ENCODE measurements at regions not wholly inside any gene's neighbourhood (a gene's known extent, or its start where the extent isn't known, plus 50 kb on each side); places are given as distances from the start of the nearest gene placed in this dataset.

GRCh38 chr2:38176619-38177021, 100.7 kb upstream of the CYP1B1 start:
- no peak for TF ChIP-seq CTCF (IDR thresholded peaks at IDR 0.05)
- no peaks in the 10 kb centered on the region for H3K4me1 ChIP-seq
- H3K27me3 ChIP-seq = no peaks in the 10 kb centered on the region
- no peaks in the 10 kb centered on the region for H3K36me3 ChIP-seq
- intact Hi-C loops (cut with DNase I) = no loop called here
- no peak overlapping the region for H3K4me3 ChIP-seq
- H3K9me3 ChIP-seq = no peaks in the 10 kb centered on the region
- no peak overlapping the region for H3K27ac ChIP-seq
- DNase-seq (ENCODE audit: low spot score in 2 of 2) = no peak

DNA sequence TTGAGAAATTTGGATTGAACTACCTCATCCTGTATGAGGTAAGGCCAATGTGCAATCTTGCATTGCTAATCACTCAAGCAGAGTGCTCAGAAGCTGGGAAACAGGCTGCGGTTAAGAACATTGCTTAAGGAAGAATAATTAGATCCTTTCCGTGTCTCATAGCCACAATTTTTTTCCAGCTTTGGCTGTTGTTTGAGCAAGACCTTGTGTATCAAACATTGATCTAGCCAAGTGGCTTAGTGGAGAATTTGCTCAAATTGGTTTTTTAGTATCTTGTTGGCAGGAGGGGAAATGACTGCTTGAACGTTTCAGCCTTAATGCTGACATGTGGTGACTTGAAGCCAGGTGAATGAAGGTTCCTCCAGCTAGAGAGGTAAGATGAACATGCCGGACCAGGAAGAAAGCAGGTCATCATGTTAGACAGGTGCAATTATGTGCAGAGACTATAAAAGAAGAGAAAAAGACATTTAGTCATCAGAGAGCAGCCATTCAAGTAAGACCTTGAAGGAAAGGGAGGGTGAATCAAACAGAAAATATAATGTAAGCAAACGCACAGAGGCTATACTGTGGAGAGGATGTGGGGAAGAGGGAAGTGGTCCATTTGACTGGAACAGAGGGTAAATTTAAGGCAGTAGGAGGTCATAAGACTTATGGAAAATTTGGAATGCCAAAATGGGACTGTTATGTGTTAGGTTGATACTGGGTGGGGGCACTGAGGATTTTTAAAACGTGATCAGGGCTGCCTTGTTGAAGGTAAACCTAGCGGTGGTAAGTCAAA, 98.9 kb upstream of the CYP1B1 start:
- H3K4me1 ChIP-seq = no peaks in the 10 kb centered on the region

GRCh38 chr2:38174131-38174530, 98.2 kb upstream of the CYP1B1 start:
- no peaks in the 10 kb centered on the region for H3K9me3 ChIP-seq
- H3K27ac ChIP-seq = no peak overlapping the region
- no peaks in the 10 kb centered on the region for H3K4me1 ChIP-seq
- intact Hi-C loops (cut with DNase I) = no loop called here
- DNase-seq (ENCODE audit: low spot score in 2 of 2) = no peak
- no peak overlapping the region for H3K4me3 ChIP-seq
- no peaks in the 10 kb centered on the region for H3K36me3 ChIP-seq
- no peaks in the 10 kb centered on the region for H3K27me3 ChIP-seq
- TF ChIP-seq CTCF (IDR thresholded peaks at IDR 0.05) = no peak

More for the DNA sequence above, 98.9 kb upstream of the CYP1B1 start:
- Histone ChIP-seq H3K9me3 (no peaks in the 10 kb centered on the region), H3K36me3 (no peaks in the 10 kb centered on the region), H3K27ac (no peak overlapping the region), H3K4me3 (no peak overlapping the region), H3K27me3 (no peaks in the 10 kb centered on the region)
- intact Hi-C loops (cut with DNase I) = no loop called here
- TF ChIP-seq CTCF (IDR thresholded peaks at IDR 0.05) = no peak
- no peak for DNase-seq (ENCODE audit: low spot score in 2 of 2)

DNA sequence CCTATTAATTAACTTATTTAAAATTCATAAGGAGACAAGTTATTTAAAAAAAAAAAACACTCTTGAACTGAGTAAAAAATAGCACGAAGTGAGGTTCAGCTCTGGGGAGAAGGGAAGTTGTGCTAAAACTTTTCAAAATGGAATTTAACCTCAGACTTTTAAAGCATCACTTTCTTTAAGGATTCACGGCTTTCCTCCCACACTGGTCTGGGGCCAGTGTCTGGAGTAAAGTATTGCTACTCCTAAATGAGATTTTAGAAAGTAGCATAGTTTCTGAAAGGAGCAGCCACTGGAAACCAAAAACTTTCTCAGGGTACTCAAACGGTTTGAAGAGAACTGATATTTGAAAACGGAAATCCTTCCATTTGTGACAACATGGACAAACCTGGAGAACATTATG, 97.7 kb upstream of the CYP1B1 start:
- DNase-seq (ENCODE audit: low spot score in 2 of 2) = no peak
- intact Hi-C loops (cut with DNase I) = no loop called here
- Histone ChIP-seq H3K27me3 (no peaks in the 10 kb centered on the region), H3K9me3 (no peaks in the 10 kb centered on the region), H3K4me3 (no peak overlapping the region), H3K27ac (no peak overlapping the region), H3K4me1 (no peaks in the 10 kb centered on the region), H3K36me3 (no peaks in the 10 kb centered on the region)
- TF ChIP-seq CTCF (IDR thresholded peaks at IDR 0.05) = no peak

- no peaks in the 10 kb centered on the region for H3K36me3 ChIP-seq
- no peak for DNase-seq (ENCODE audit: low spot score in 2 of 2)
- no peaks in the 10 kb centered on the region for H3K27me3 ChIP-seq
- H3K4me3 ChIP-seq = no peak overlapping the region
- no peaks in the 10 kb centered on the region for H3K9me3 ChIP-seq
- no peaks in the 10 kb centered on the region for H3K4me1 ChIP-seq
- H3K27ac ChIP-seq = no peak overlapping the region
- intact Hi-C loops (cut with DNase I) = no loop called here
- no peak for TF ChIP-seq CTCF (IDR thresholded peaks at IDR 0.05)
Measured at GRCh38 chr2:38171208-38171855, 95.4 kb upstream of the CYP1B1 start.

All from ascending aorta (tissue), 2 donors.